OCI-LY7 (cell line): ENCODE measurements at regions not wholly inside any gene's neighbourhood (a gene's known extent, or its start where the extent isn't known, plus 50 kb on each side); places are given as distances from the start of the nearest gene placed in this dataset.

Experiments used
- BruUV-seq: library from RNA; stranded (reverse); fragments of 400-500 nt; replicated peaks from 2 replicates; lab custom pipeline; 2021; lab: Mats Ljungman, UMichigan
- CTCF ChIA-PET: fragments of 300-600 bp; sonication (Branson Sonifier 250); formaldehyde crosslinking; loops from one replicate; lab custom pipeline; 2022; ENCODE audit warnings: antibody characterized with exemption; ENCODE audit not compliant: unreplicated experiment; lab: Charles Lee
- POLR2A ChIA-PET: fragments of 300-600 bp; sonication (Branson Sonifier 250); formaldehyde crosslinking; loops from one replicate; lab custom pipeline; 2022; ENCODE audit warnings: antibody characterized with exemption; lab: Charles Lee
- DNase-seq: peaks from one replicate; pipeline ENCODE4 v3.0.0-alpha.2; 2015; ENCODE audit warnings: low spot score
- H2AFZ ChIP-seq: fragments of 200-600 bp; sonication (generic), shearing (Covaris generic); 2 replicates; pipeline ENCODE4 v1.6.1; 2014; ENCODE audit warnings: mild to moderate bottlenecking, antibody characterized with exemption, low read length, moderate library complexity
- H3K27ac ChIP-seq: fragments of 200-600 bp; sonication (generic); 2 replicates; pipeline ENCODE4 v1.5.1; 2014; ENCODE audit warnings: mixed run types, low read depth, mild to moderate bottlenecking, moderate library complexity, low read length, inconsistent platforms; ENCODE audit not compliant: poor library complexity, severe bottlenecking
- H3K36me3 ChIP-seq: fragments of 200-600 bp; sonication (generic); 2 replicates; pipeline ENCODE4 v1.6.1; 2014; ENCODE audit warnings: mild to moderate bottlenecking, antibody characterized with exemption, low read length, moderate library complexity, mixed read lengths; ENCODE audit not compliant: insufficient read depth
- H3K4me1 ChIP-seq: fragments of 200-600 bp; sonication (generic); 2 replicates; pipeline ENCODE4 v1.5.1; 2014; ENCODE audit warnings: mild to moderate bottlenecking, low read length; ENCODE audit not compliant: insufficient read depth, poor library complexity, severe bottlenecking
- H3K4me2 ChIP-seq: fragments of 200-600 bp; sonication (generic); 2 replicates; pipeline ENCODE4 v1.6.1; 2014; ENCODE audit warnings: mild to moderate bottlenecking, low read length
- H3K4me3 ChIP-seq: fragments of 200-600 bp; sonication (generic); 2 replicates; pipeline ENCODE4 v1.5.1; 2014; ENCODE audit warnings: mild to moderate bottlenecking, low read depth, low read length; ENCODE audit not compliant: poor library complexity, severe bottlenecking
- H3K79me2 ChIP-seq: fragments of 200-600 bp; sonication (generic); 2 replicates; pipeline ENCODE4 v1.6.1; 2016; ENCODE audit warnings: low read depth, mild to moderate bottlenecking, low read length, moderate library complexity, mixed read lengths; ENCODE audit not compliant: insufficient read depth
- H3K9me2 ChIP-seq: fragments of 200-600 bp; sonication (generic); 2 replicates; pipeline ENCODE4 v1.6.1; 2016; ENCODE audit warnings: mild to moderate bottlenecking, low read length, mixed read lengths; ENCODE audit not compliant: insufficient read depth
- H3K9me3 ChIP-seq: fragments of 200-600 bp; sonication (generic); 2 replicates; pipeline ENCODE4 v1.6.1; 2014; ENCODE audit warnings: mild to moderate bottlenecking, mixed run types, low read length, mixed read lengths
- H4K20me1 ChIP-seq: fragments of 200-600 bp; sonication (generic); 2 replicates; pipeline ENCODE4 v1.6.1; 2014; ENCODE audit warnings: mild to moderate bottlenecking, antibody characterized with exemption, low read length, moderate library complexity, mixed read lengths; ENCODE audit not compliant: insufficient read depth
- EZH2phosphoT487 ChIP-seq: fragments of 200-600 bp; sonication (generic); IDR thresholded peaks from 2 replicates; pipeline ENCODE4 v1.6.1; 2018; ENCODE audit warnings: low read depth, borderline replicate concordance, mild to moderate bottlenecking, mixed run types, antibody characterized with exemption, low read length, moderate library complexity, mixed read lengths
- intact Hi-C: fragments of 100-400 bp; cut with micrococcal nuclease; formaldehyde crosslinking; loops from one replicate; pipeline ENCODE4 v1.10.0; 2022; ENCODE audit not compliant: unreplicated experiment
- TF ChIP-seq, protein P1 (sequence below): fragments of 200-600 bp; sonication (generic); conservative IDR thresholded peaks from 2 replicates; pipeline ENCODE4 v1.5.1; 2014; ENCODE audit warnings: mild to moderate bottlenecking, antibody characterized with exemption, low read length, moderate library complexity, mixed read lengths

DNA sequence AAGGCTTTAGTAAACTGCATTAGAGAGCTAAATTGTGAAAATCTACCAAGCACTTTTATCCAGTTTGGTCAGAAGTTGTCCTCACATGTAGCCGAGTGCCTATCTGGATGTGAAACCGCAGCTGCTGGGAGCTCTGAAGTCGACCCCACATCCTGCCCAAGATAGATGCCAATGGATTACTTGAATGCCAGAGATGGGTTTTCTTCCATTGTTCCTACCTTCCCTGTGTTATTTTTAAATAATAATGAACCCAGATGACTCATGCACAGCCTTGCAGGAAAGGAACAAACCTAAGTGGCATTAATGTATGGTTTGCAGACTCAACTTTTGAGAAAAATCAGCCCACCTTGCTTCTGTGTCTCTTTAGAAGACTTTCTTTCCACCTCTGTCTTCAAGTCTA lies 408.5 kb downstream of the FBXO15 start:
- no peak overlapping the region for H2AFZ ChIP-seq
- CTCF ChIA-PET, result no interaction called here
- TF ChIP-seq, protein P1, sequence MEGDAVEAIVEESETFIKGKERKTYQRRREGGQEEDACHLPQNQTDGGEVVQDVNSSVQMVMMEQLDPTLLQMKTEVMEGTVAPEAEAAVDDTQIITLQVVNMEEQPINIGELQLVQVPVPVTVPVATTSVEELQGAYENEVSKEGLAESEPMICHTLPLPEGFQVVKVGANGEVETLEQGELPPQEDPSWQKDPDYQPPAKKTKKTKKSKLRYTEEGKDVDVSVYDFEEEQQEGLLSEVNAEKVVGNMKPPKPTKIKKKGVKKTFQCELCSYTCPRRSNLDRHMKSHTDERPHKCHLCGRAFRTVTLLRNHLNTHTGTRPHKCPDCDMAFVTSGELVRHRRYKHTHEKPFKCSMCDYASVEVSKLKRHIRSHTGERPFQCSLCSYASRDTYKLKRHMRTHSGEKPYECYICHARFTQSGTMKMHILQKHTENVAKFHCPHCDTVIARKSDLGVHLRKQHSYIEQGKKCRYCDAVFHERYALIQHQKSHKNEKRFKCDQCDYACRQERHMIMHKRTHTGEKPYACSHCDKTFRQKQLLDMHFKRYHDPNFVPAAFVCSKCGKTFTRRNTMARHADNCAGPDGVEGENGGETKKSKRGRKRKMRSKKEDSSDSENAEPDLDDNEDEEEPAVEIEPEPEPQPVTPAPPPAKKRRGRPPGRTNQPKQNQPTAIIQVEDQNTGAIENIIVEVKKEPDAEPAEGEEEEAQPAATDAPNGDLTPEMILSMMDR, result no peak
- no peak for TF ChIP-seq EZH2phosphoT487
- H3K79me2 ChIP-seq, result no peaks in the 10 kb centered on the region
- H3K9me2 ChIP-seq, result no peaks in the 10 kb centered on the region
- no peaks in the 10 kb centered on the region for H3K36me3 ChIP-seq
- intact Hi-C loops, result no loop called here
- no peaks in the 10 kb centered on the region for H4K20me1 ChIP-seq
- H3K27ac ChIP-seq, result no peak overlapping the region
- H3K4me1 ChIP-seq, result no peaks in the 10 kb centered on the region
- no peaks in the 10 kb centered on the region for H3K9me3 ChIP-seq
- BruUV-seq, result no TSS peak
- DNase-seq, result no peak
- H3K4me3 ChIP-seq, result no peak overlapping the region
- no peak overlapping the region for H3K4me2 ChIP-seq
- POLR2A ChIA-PET, result no interaction called here

DNA sequence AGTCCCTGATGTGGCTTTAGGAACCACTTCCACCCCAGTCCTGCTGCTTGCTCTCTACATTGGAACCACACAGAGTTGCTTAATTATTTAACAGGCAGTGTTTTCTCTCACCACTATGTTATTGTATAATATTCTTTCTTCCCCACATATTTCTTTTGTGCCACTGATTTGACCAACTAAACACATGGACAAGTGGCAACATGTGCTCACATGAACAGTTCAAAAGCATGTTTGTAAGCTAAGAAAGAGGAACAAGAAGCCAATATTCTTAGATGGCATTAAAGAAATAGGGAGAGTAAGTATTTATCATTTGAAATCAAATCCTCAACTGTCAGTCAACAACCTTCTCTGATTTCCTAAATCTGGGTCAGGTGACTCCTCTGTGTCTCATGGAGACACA lies 409.6 kb downstream of the FBXO15 start:
- no peak for DNase-seq
- Histone ChIP-seq H2AFZ (no peak overlapping the region), H3K36me3 (no peaks in the 10 kb centered on the region), H3K79me2 (no peaks in the 10 kb centered on the region), H3K27ac (no peak overlapping the region), H3K4me2 (no peak overlapping the region), H4K20me1 (no peaks in the 10 kb centered on the region), H3K4me1 (no peaks in the 10 kb centered on the region), H3K9me2 (no peaks in the 10 kb centered on the region), H3K4me3 (no peak overlapping the region), H3K9me3 (no peaks in the 10 kb centered on the region)
- ChIA-PET CTCF (no interaction called here), POLR2A (interaction anchor here (1.3 kb wide), 1 partner anchor 30 kb away, joined by 3 read pairs; no protein-coding TSS in a partner anchor)
- TF ChIP-seq EZH2phosphoT487, result no peak
- TF ChIP-seq, protein P1, result no peak
- BruUV-seq, result no TSS peak
- intact Hi-C loops, result no loop called here

DNA sequence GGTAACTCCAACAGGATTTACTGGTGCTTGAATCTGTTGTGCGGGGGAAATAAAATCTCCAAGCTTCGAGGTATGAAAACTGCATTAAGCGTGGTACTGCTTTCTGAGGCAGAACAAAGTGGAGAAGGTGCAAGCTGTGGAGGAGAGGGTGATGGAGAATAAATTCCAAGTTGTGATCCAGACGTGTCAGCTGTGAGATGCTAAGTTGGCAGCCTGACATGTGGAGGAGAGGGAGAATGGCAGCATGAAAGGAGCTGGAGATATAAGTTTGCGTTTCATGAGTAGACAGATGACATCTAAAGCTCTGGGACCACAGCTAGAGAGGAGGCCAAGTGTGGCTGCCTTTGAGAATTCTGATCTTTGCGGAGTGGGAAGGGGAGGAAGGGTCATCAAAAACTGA lies 411.8 kb downstream of the FBXO15 start:
- Histone ChIP-seq H4K20me1 (no peaks in the 10 kb centered on the region), H3K27ac (no peak overlapping the region), H3K9me3 (no peaks in the 10 kb centered on the region), H3K4me2 (no peak overlapping the region), H3K4me3 (no peak overlapping the region), H2AFZ (no peak overlapping the region), H3K79me2 (no peaks in the 10 kb centered on the region), H3K9me2 (no peaks in the 10 kb centered on the region), H3K36me3 (no peaks in the 10 kb centered on the region), H3K4me1 (no peaks in the 10 kb centered on the region)
- DNase-seq, result no peak
- CTCF ChIA-PET, result no interaction called here
- BruUV-seq, result no TSS peak
- POLR2A ChIA-PET, result no interaction called here
- intact Hi-C loops, result no loop called here
- TF ChIP-seq EZH2phosphoT487, result no peak
- TF ChIP-seq, protein P1, result no peak
